Adrenal gland (tissue), 5 donors: ENCODE measurements at regions not wholly inside any gene's neighbourhood (a gene's known extent, or its start where the extent isn't known, plus 50 kb on each side); places are given as distances from the start of the nearest gene placed in this dataset.

ENCODE experiments used
- POLR2A ChIP-seq, 2 donors: fragments of 450-650 bp; IDR thresholded peaks; one replicate each; pipeline ENCODE4 v1.6.1; 2017; ENCODE audit warnings: antibody characterized with exemption in 2 of 2, mild to moderate bottlenecking in 2 of 2, moderate library complexity in 1 of 2
- TF ChIP-seq, protein P1 (sequence below), 6 experiments: fragments of 450-650 bp in 4 of 6; fragments of 200-600 bp in 2 of 6; sonication (generic) in 1 of 6; IDR thresholded peaks; 1 replicate in 5 of 6; 2 replicates in 1 of 6; pipeline versions ENCODE4 v1.5.1 to v1.8.0; 2016 to 2021; ENCODE audit warnings: antibody characterized with exemption in 6 of 6, mild to moderate bottlenecking in 2 of 6, moderate library complexity in 1 of 6
- donor health status: DM: no; HTN: no; CAD: no.

DNA sequence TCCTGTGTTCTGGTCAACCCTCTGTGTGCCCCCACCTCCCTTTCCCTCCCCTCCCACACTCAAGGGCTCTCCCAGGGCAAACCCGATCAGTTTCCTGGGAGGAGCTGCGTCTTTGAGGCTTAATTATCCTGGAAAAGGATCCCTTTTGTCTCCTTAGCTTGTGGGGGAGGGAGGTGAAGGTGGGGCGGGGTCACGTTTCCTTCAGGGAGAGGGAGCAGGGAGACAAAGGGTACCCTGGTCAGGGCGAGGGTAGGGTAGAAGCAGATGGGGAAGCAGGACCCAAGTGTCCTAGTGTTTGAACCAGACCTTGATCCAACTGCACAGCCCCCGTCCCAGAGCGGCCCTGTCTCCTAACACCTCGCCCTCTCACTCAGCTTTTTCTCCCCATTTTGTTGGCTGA lies 90.1 kb downstream of the HIF1AN start:
- TF ChIP-seq, protein P1, sequence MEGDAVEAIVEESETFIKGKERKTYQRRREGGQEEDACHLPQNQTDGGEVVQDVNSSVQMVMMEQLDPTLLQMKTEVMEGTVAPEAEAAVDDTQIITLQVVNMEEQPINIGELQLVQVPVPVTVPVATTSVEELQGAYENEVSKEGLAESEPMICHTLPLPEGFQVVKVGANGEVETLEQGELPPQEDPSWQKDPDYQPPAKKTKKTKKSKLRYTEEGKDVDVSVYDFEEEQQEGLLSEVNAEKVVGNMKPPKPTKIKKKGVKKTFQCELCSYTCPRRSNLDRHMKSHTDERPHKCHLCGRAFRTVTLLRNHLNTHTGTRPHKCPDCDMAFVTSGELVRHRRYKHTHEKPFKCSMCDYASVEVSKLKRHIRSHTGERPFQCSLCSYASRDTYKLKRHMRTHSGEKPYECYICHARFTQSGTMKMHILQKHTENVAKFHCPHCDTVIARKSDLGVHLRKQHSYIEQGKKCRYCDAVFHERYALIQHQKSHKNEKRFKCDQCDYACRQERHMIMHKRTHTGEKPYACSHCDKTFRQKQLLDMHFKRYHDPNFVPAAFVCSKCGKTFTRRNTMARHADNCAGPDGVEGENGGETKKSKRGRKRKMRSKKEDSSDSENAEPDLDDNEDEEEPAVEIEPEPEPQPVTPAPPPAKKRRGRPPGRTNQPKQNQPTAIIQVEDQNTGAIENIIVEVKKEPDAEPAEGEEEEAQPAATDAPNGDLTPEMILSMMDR (IDR thresholded peaks at IDR 0.05) = no peak
- no peak for TF ChIP-seq POLR2A (IDR thresholded peaks at IDR 0.05)
